Stimulated activated naive CD8-positive, alpha-beta T cell treated with anti-CD3 and anti-CD28 coated beads, Interleukin-15, amount 100 ng/mL, for 72 hours (primary cell): ENCODE measurements at regions not wholly inside any gene's neighbourhood (a gene's known extent, or its start where the extent isn't known, plus 50 kb on each side); places are given as distances from the start of the nearest gene placed in this dataset.

Source experiments
- ATAC-seq: fragments of 150-1000 bp; cut with Tn5 transposase; 2 replicates; pipeline ENCODE4 v1.10.0; 2021; ENCODE audit warnings: mild to moderate bottlenecking, moderate library complexity
- DNase-seq, 2 donors: peaks; one replicate each; pipeline ENCODE4 v3.0.0; 2021 to 2022
- H3K27ac Mint-ChIP-seq, 2 donors: one replicate each; pipeline ENCODE4 v1.8.0; 2022; ENCODE audit warnings: mild to moderate bottlenecking in 2 of 2, mixed read lengths in 2 of 2, moderate library complexity in 2 of 2
- H3K27me3 Mint-ChIP-seq: one replicate; pipeline ENCODE4 v1.8.0; 2022; ENCODE audit warnings: mixed read lengths
- H3K4me1 Mint-ChIP-seq: one replicate; pipeline ENCODE4 v1.8.0; 2022; ENCODE audit warnings: mild to moderate bottlenecking, mixed read lengths
- H3K4me3 Mint-ChIP-seq, 2 donors: one replicate each; pipeline ENCODE4 v1.8.0; 2022; ENCODE audit warnings: mild to moderate bottlenecking in 2 of 2, mixed read lengths in 2 of 2, moderate library complexity in 1 of 2
- H3K9me3 Mint-ChIP-seq, 2 donors: one replicate each; pipeline ENCODE4 v1.8.0; 2022; ENCODE audit warnings: mixed read lengths in 2 of 2

- no peak overlapping the region for H3K4me3 Mint-ChIP-seq
- H3K27me3 Mint-ChIP-seq = no peaks in the 10 kb centered on the region
- no peak overlapping the region for H3K27ac Mint-ChIP-seq
- DNase-seq (no peak), ATAC-seq (no peak)
- no peaks in the 10 kb centered on the region for H3K4me1 Mint-ChIP-seq
- H3K9me3 Mint-ChIP-seq = no peaks in the 10 kb centered on the region
These were observed 66.1 kb upstream of the KAT6B start for GRCh38 chr10:74760086-74760979.

GRCh38 chr10:74763934-74764591, 62.3 kb upstream of the KAT6B start:
- no peaks in the 10 kb centered on the region for H3K27me3 Mint-ChIP-seq
- no peak overlapping the region for H3K4me3 Mint-ChIP-seq
- H3K4me1 Mint-ChIP-seq = no peaks in the 10 kb centered on the region
- no peak overlapping the region for H3K27ac Mint-ChIP-seq
- no peak for ATAC-seq
- DNase-seq = no peak
- no peaks in the 10 kb centered on the region for H3K9me3 Mint-ChIP-seq

- Mint-ChIP-seq H3K4me1 (no peaks in the 10 kb centered on the region), H3K9me3 (no peaks in the 10 kb centered on the region), H3K27me3 (no peaks in the 10 kb centered on the region), H3K4me3 (no peak overlapping the region), H3K27ac (peak overlapping the region in 1 of 2 donors; percentile 15)
- DNase-seq = no peak
- no peak for ATAC-seq
These were observed 60.9 kb upstream of the KAT6B start for GRCh38 chr10:74765465-74765975.

- H3K9me3 Mint-ChIP-seq = no peaks in the 10 kb centered on the region
- no peaks in the 10 kb centered on the region for H3K27me3 Mint-ChIP-seq
- no peaks in the 10 kb centered on the region for H3K4me1 Mint-ChIP-seq
- H3K27ac Mint-ChIP-seq = no peak overlapping the region
- H3K4me3 Mint-ChIP-seq = no peak overlapping the region
- DNase-seq (no peak), ATAC-seq (no peak)
These were observed 59.9 kb upstream of the KAT6B start for GRCh38 chr10:74766501-74766900.

GRCh38 chr10:74770400-74770799, 56.0 kb upstream of the KAT6B start:
- Mint-ChIP-seq H3K4me1 (no peaks in the 10 kb centered on the region), H3K27ac (no peak overlapping the region), H3K9me3 (peaks cover 0 to 3% of the 10 kb centered on the region in 2 donors), H3K27me3 (no peaks in the 10 kb centered on the region), H3K4me3 (no peak overlapping the region)
- DNase-seq (no peak), ATAC-seq (no peak)

- no peak overlapping the region for H3K27ac Mint-ChIP-seq
- H3K4me3 Mint-ChIP-seq = no peak overlapping the region
- ATAC-seq = no peak
- H3K4me1 Mint-ChIP-seq = no peaks in the 10 kb centered on the region
- no peaks in the 10 kb centered on the region for H3K27me3 Mint-ChIP-seq
- DNase-seq = no peak
- H3K9me3 Mint-ChIP-seq = peaks cover 0 to 3% of the 10 kb centered on the region in 2 donors
These were observed 55.3 kb upstream of the KAT6B start for GRCh38 chr10:74771054-74771453.

- H3K9me3 Mint-ChIP-seq = peaks cover 8 to 15% of the 10 kb centered on the region in 2 donors
- ATAC-seq (no peak), DNase-seq (no peak)
- H3K4me1 Mint-ChIP-seq = no peaks in the 10 kb centered on the region
- H3K4me3 Mint-ChIP-seq = no peak overlapping the region
- H3K27ac Mint-ChIP-seq = no peak overlapping the region
- H3K27me3 Mint-ChIP-seq = no peaks in the 10 kb centered on the region
These were observed 51.3 kb upstream of the KAT6B start for GRCh38 chr10:74775099-74775498.
